ENCODE measurements at regions not wholly inside any gene's neighbourhood (a gene's known extent, or its start where the extent isn't known, plus 50 kb on each side); places are given as distances from the start of the nearest gene placed in this dataset.

GRCh38 chr7:52909935-52910334, 125.5 kb upstream of the POM121L12 start:
- DNase-seq (no peak), ATAC-seq (no peak)
- intact Hi-C loops (cut with DNase I, micrococcal nuclease): no loop called here

- DNase-seq (no peak), ATAC-seq (no peak)
- intact Hi-C loops (cut with DNase I, micrococcal nuclease): no loop called here
These were observed 126.3 kb upstream of the POM121L12 start for GRCh38 chr7:52909131-52909530.

GRCh38 chr7:52897713-52898112, 137.7 kb upstream of the POM121L12 start:
- DNase-seq (no peak), ATAC-seq (no peak)
- intact Hi-C loops (cut with DNase I, micrococcal nuclease): no loop called here

GRCh38 chr7:52897288-52897687, 138.1 kb upstream of the POM121L12 start:
- ATAC-seq (no peak), DNase-seq (no peak)
- intact Hi-C loops (cut with DNase I, micrococcal nuclease): no loop called here

GRCh38 chr7:52877240-52877639, 158.2 kb upstream of the POM121L12 start:
- DNase-seq (no peak), ATAC-seq (no peak)
- intact Hi-C loops (cut with DNase I, micrococcal nuclease): no loop called here

GRCh38 chr7:52876402-52876801, 159.0 kb upstream of the POM121L12 start:
- ATAC-seq (no peak), DNase-seq (no peak)
- intact Hi-C loops (cut with DNase I, micrococcal nuclease): no loop called here

GRCh38 chr7:52863652-52864051, 171.8 kb upstream of the POM121L12 start:
- DNase-seq (no peak), ATAC-seq (no peak)
- intact Hi-C loops (cut with DNase I, micrococcal nuclease): no loop called here

GRCh38 chr7:52862321-52862720, 173.1 kb upstream of the POM121L12 start:
- ATAC-seq: no peak
- intact Hi-C loops (cut with DNase I, micrococcal nuclease): no loop called here
- DNase-seq: no peak

GRCh38 chr7:52857367-52857766, 178.1 kb upstream of the POM121L12 start:
- intact Hi-C loops (cut with DNase I, micrococcal nuclease): no loop called here
- no peak for DNase-seq
- no peak for ATAC-seq

GRCh38 chr7:52854681-52855080, 180.8 kb upstream of the POM121L12 start:
- DNase-seq: no peak
- no peak for ATAC-seq
- intact Hi-C loops (cut with DNase I, micrococcal nuclease): no loop called here

- DNase-seq: no peak
- intact Hi-C loops (cut with DNase I, micrococcal nuclease): no loop called here
- ATAC-seq: no peak
These were observed 183.9 kb upstream of the POM121L12 start for GRCh38 chr7:52851547-52851946.

GRCh38 chr7:52843436-52843835, 192.0 kb upstream of the POM121L12 start:
- DNase-seq (no peak), ATAC-seq (no peak)
- intact Hi-C loops (cut with DNase I, micrococcal nuclease): no loop called here

- intact Hi-C loops (cut with DNase I, micrococcal nuclease): no loop called here
- ATAC-seq: no peak
- DNase-seq: no peak
These were observed 193.1 kb upstream of the POM121L12 start for GRCh38 chr7:52842202-52842900.

- no peak for DNase-seq
- ATAC-seq: no peak
- intact Hi-C loops (cut with DNase I, micrococcal nuclease): no loop called here
These were observed 196.4 kb upstream of the POM121L12 start for GRCh38 chr7:52838981-52839411.

- intact Hi-C loops (cut with DNase I, micrococcal nuclease): no loop called here
- ATAC-seq: no peak
- DNase-seq: no peak
These were observed 204.1 kb upstream of the POM121L12 start for GRCh38 chr7:52831321-52831720.

GRCh38 chr7:52830801-52831200, 204.6 kb upstream of the POM121L12 start:
- ATAC-seq: no peak
- DNase-seq: no peak
- intact Hi-C loops (cut with DNase I, micrococcal nuclease): no loop called here

- DNase-seq (no peak), ATAC-seq (no peak)
- intact Hi-C loops (cut with DNase I, micrococcal nuclease): no loop called here
These were observed 208.7 kb upstream of the POM121L12 start for GRCh38 chr7:52826515-52827265.

GRCh38 chr7:52825611-52826010, 209.8 kb upstream of the POM121L12 start:
- DNase-seq (no peak), ATAC-seq (no peak)
- intact Hi-C loops (cut with DNase I, micrococcal nuclease): no loop called here

- intact Hi-C loops (cut with DNase I, micrococcal nuclease): no loop called here
- ATAC-seq (no peak), DNase-seq (no peak)
These were observed 223.9 kb upstream of the POM121L12 start for GRCh38 chr7:52811537-52811936.

GRCh38 chr7:52799817-52800216, 235.6 kb upstream of the POM121L12 start:
- ATAC-seq: no peak
- DNase-seq: no peak
- intact Hi-C loops (cut with DNase I, micrococcal nuclease): no loop called here

- ATAC-seq (no peak), DNase-seq (no peak)
- intact Hi-C loops (cut with DNase I, micrococcal nuclease): no loop called here
These were observed 237.6 kb upstream of the POM121L12 start for GRCh38 chr7:52797801-52798200.

All from left colon (tissue), 2 donors.